SK-N-SH (cell line): ENCODE measurements at regions not wholly inside any gene's neighbourhood (a gene's known extent, or its start where the extent isn't known, plus 50 kb on each side); places are given as distances from the start of the nearest gene placed in this dataset.

Experiments
- CTCF ChIA-PET: fragments of 300-600, 350-600 bp; formaldehyde crosslinking; extraction: SDS; loops from one replicate; lab custom pipeline; 2021; lab: Yijun Ruan, JAX
- POLR2A ChIA-PET: fragments of 350-600 bp; sonication (Branson Sonifier 250); formaldehyde crosslinking; extraction: SDS; loops from one replicate; lab custom pipeline; 2020; ENCODE audit warnings: antibody characterized with exemption, inconsistent platforms; lab: Yijun Ruan, JAX
- DNase-seq: peaks from one replicate; pipeline ENCODE4 v3.0.0; 2012
- H2AFZ ChIP-seq: fragments of 200-600 bp; sonication (generic); 2 replicates; pipeline ENCODE4 v1.8.1; 2016; ENCODE audit warnings: antibody characterized with exemption, mild to moderate bottlenecking, low read depth
- H3F3A ChIP-seq: fragments of 200-600 bp; sonication (generic); replicated peaks from 2 replicates; pipeline ENCODE3; 2016; ENCODE audit warnings: antibody characterized with exemption, mild to moderate bottlenecking; ENCODE audit not compliant: insufficient read depth
- H3K27ac ChIP-seq, 2 experiments: fragments of 200-500 bp in 1 of 2; fragments of 200-600 bp in 1 of 2; sonication (Bioruptor generic) in 1 of 2; sonication (generic), shearing (Covaris generic) in 1 of 2; 2 replicates each; pipeline versions ENCODE4 v1.5.1 to v1.6.1; 2014 to 2016; ENCODE audit warnings: low read depth in 2 of 2, inconsistent platforms in 1 of 2, low read length in 1 of 2, mild to moderate bottlenecking in 1 of 2, mixed read lengths in 1 of 2
- H3K27me3 ChIP-seq: fragments of 200-600 bp; sonication (generic), shearing (Covaris generic); 2 replicates; pipeline ENCODE4 v1.6.1; 2016; ENCODE audit warnings: mixed run types; ENCODE audit not compliant: insufficient read depth
- H3K36me3 ChIP-seq, 2 experiments: fragments of 200-500 bp in 1 of 2; fragments of 200-600 bp in 1 of 2; sonication (Bioruptor generic) in 1 of 2; sonication (generic) in 1 of 2; replicated peaks in 1 of 2; 2 replicates each; pipeline versions ENCODE3 to v1.5.1; 2014 to 2016; ENCODE audit warnings: low read length in 1 of 2, mild to moderate bottlenecking in 1 of 2; ENCODE audit not compliant: insufficient read depth in 2 of 2, control insufficient read depth in 1 of 2
- H3K4me1 ChIP-seq, 2 experiments: fragments of 200-500 bp in 1 of 2; fragments of 200-600 bp in 1 of 2; sonication (Bioruptor generic) in 1 of 2; sonication (generic), shearing (Covaris generic) in 1 of 2; 2 replicates each; pipeline versions ENCODE4 v1.5.1 to v1.6.1; 2014 to 2016; ENCODE audit warnings: low read depth in 1 of 2, low read length in 1 of 2, mixed run types in 1 of 2; ENCODE audit not compliant: insufficient read depth in 2 of 2, control insufficient read depth in 1 of 2
- H3K4me2 ChIP-seq: fragments of 200-600 bp; sonication (generic), shearing (Covaris generic); 2 replicates; pipeline ENCODE4 v1.6.1; 2017; ENCODE audit warnings: mixed run types
- H3K4me3 ChIP-seq, 2 experiments: fragments of 200-500 bp in 1 of 2; fragments of 200-600 bp in 1 of 2; sonication (Bioruptor generic) in 1 of 2; sonication (generic), shearing (Covaris generic) in 1 of 2; 2 replicates each; pipeline versions ENCODE4 v1.5.1 to v1.8.1; 2014 to 2016; ENCODE audit warnings: low read depth in 2 of 2, inconsistent platforms in 1 of 2, low read length in 1 of 2, mild to moderate bottlenecking in 1 of 2, mixed read lengths in 1 of 2, moderate library complexity in 1 of 2
- H3K79me2 ChIP-seq: fragments of 200-600 bp; sonication (generic); 2 replicates; pipeline ENCODE4 v1.8.1; 2017; ENCODE audit warnings: mild to moderate bottlenecking; ENCODE audit not compliant: insufficient read depth
- H3K9ac ChIP-seq: fragments of 200-600 bp; sonication (generic); 2 replicates; pipeline ENCODE4 v1.6.1; 2017; ENCODE audit warnings: mixed run types
- H3K9me2 ChIP-seq: fragments of 200-600 bp; sonication (generic); 2 replicates; pipeline ENCODE4 v1.6.1; 2017; ENCODE audit warnings: mixed run types
- H3K9me3 ChIP-seq: fragments of 200-600 bp; sonication (generic); 2 replicates; pipeline ENCODE4 v1.6.1; 2017; ENCODE audit warnings: mixed run types, mild to moderate bottlenecking, moderate library complexity
- H4K20me1 ChIP-seq: fragments of 200-600 bp; sonication (generic); 2 replicates; pipeline ENCODE4 v1.6.1; 2017; ENCODE audit warnings: mild to moderate bottlenecking, mixed run types; ENCODE audit not compliant: insufficient read depth
- CHD2 ChIP-seq: fragments of 150-350 bp; IDR thresholded peaks from 2 replicates; pipeline ENCODE4 v1.6.1; 2018; ENCODE audit warnings: low read length; ENCODE audit not compliant: partially characterized antibody
- CTCF ChIP-seq: fragments of 200-600 bp; sonication (generic); IDR thresholded peaks from 2 replicates; pipeline ENCODE4 v1.6.1; 2017; ENCODE audit warnings: antibody characterized with exemption, mild to moderate bottlenecking, moderate library complexity
- ELF1 ChIP-seq: IDR thresholded peaks from 2 replicates; pipeline ENCODE4 v1.4.0; 2012
- EP300 ChIP-seq, 2 experiments: IDR thresholded peaks; 2 replicates each; pipeline versions ENCODE4 v1.4.0 to v1.6.1; 2012; ENCODE audit warnings: borderline replicate concordance in 1 of 2, low read depth in 1 of 2, low read length in 1 of 2
- EZH2phosphoT487 ChIP-seq: fragments of 200-600 bp; sonication (generic); IDR thresholded peaks from 2 replicates; pipeline ENCODE4 v1.6.1; 2017; ENCODE audit warnings: low read depth, mixed run types, mild to moderate bottlenecking, antibody characterized with exemption, moderate library complexity, borderline replicate concordance
- FOSL2 ChIP-seq: IDR thresholded peaks from 2 replicates; pipeline ENCODE4 v1.4.0; 2012; ENCODE audit warnings: low read depth, mild to moderate bottlenecking, moderate library complexity, borderline replicate concordance
- FOXJ3 ChIP-seq: sonication (generic); formaldehyde crosslinking; IDR thresholded peaks from 2 replicates; pipeline ENCODE4 v1.5.1; 2020; ENCODE audit warnings: mild to moderate bottlenecking, missing genetic modification reagents
- GABPA ChIP-seq: IDR thresholded peaks from 2 replicates; pipeline ENCODE4 v1.4.0; 2012; ENCODE audit warnings: low read depth, mild to moderate bottlenecking
- GATA2 ChIP-seq: sonication (generic); formaldehyde crosslinking; IDR thresholded peaks from 2 replicates; pipeline ENCODE4 v1.5.0; 2020; ENCODE audit warnings: mild to moderate bottlenecking, missing genetic modification reagents
- JUND ChIP-seq: IDR thresholded peaks from 2 replicates; pipeline ENCODE4 v1.4.0; 2012
- MAX ChIP-seq: IDR thresholded peaks from 2 replicates; pipeline ENCODE4 v1.4.0; 2012; ENCODE audit warnings: low read depth
- MEF2A ChIP-seq: IDR thresholded peaks from 2 replicates; pipeline ENCODE4 v1.4.0; 2012; ENCODE audit warnings: low read depth, borderline replicate concordance
- MXI1 ChIP-seq: IDR thresholded peaks from 2 replicates; pipeline ENCODE4 v1.6.1; 2012; ENCODE audit warnings: mild to moderate bottlenecking, low read depth, low read length, improper control_type of control experiment
- NFIC ChIP-seq: IDR thresholded peaks from 2 replicates; pipeline ENCODE4 v1.4.0; 2012; ENCODE audit warnings: borderline replicate concordance
- NRF1 ChIP-seq: IDR thresholded peaks from 2 replicates; pipeline ENCODE4 v1.6.1; 2012; ENCODE audit warnings: low read depth, mild to moderate bottlenecking, low read length
- PBX3 ChIP-seq: IDR thresholded peaks from 2 replicates; pipeline ENCODE4; 2012
- RAD21 ChIP-seq: IDR thresholded peaks from 2 replicates; pipeline ENCODE4 v1.6.1; 2012; ENCODE audit warnings: mild to moderate bottlenecking, low read length
- RCOR1 ChIP-seq: fragments of 150-350 bp; IDR thresholded peaks from 2 replicates; pipeline ENCODE4 v1.6.1; 2017; ENCODE audit warnings: antibody characterized with exemption, low read length
- REST ChIP-seq: IDR thresholded peaks from 2 replicates; pipeline ENCODE4 v1.6.1; 2012; ENCODE audit warnings: mild to moderate bottlenecking, low read depth, low read length, moderate library complexity
- RXRA ChIP-seq: IDR thresholded peaks from 2 replicates; pipeline ENCODE4 v1.4.0; 2012; ENCODE audit warnings: low read depth, mild to moderate bottlenecking, borderline replicate concordance
- SMC3 ChIP-seq: IDR thresholded peaks from 2 replicates; pipeline ENCODE4 v1.6.1; 2012; ENCODE audit warnings: low read depth, low read length, improper control_type of control experiment
- TAF1 ChIP-seq: IDR thresholded peaks from 2 replicates; pipeline ENCODE4 v1.6.1; 2012; ENCODE audit warnings: low read depth, mild to moderate bottlenecking, low read length, moderate library complexity, borderline replicate concordance
- TCF12 ChIP-seq: IDR thresholded peaks from 2 replicates; pipeline ENCODE4 v1.4.0; 2012
- USF1 ChIP-seq: IDR thresholded peaks from 2 replicates; pipeline ENCODE4 v1.4.0; 2012; ENCODE audit warnings: low read depth, borderline replicate concordance
- USF2 ChIP-seq: fragments of 150-350 bp; IDR thresholded peaks from 2 replicates; pipeline ENCODE4 v1.6.1; 2017; ENCODE audit warnings: antibody characterized with exemption, low read length, low read depth, borderline replicate concordance
- WGBS: methylation state at CpG from one replicate; pipeline ENCODE4 v1.1.6; 2017; ENCODE audit warnings: low lambda C conversion rate; 5-methylcytosine and 5-hydroxymethylcytosine counted together

- Histone ChIP-seq H2AFZ (peak overlapping the region; percentile 17; the same call in 1 of the 2 replicates), H3K4me3 (no peak overlapping the region), H3K79me2 (no peaks in the 10 kb centered on the region), H3K9ac (no peak overlapping the region), H3K9me3 (no peaks in the 10 kb centered on the region), H3K36me3 (no peaks in the 10 kb centered on the region), H4K20me1 (no peaks in the 10 kb centered on the region)
- POLR2A ChIA-PET, result no interaction called here
- DNase-seq, result no peak
- 29% methylated on average over 1 of the region's 1 CpG for WGBS
- TF ChIP-seq NFIC, result peak; percentile 24; the same call in 1 of the 2 replicates
- no peak for TF ChIP-seq FOXJ3 (CRISPR knock-in tag)
- no peak for TF ChIP-seq REST
- TF ChIP-seq USF2, result no peak
- peak; percentile 10; the same call in 1 of the 2 replicates for TF ChIP-seq PBX3
- 0 out of 2 replicates have a peak, but pooled peaks have one; percentile 42 for TF ChIP-seq MAX
- no peak for TF ChIP-seq EZH2phosphoT487
- TF ChIP-seq FOSL2, result peak; percentile 53; the same call in 1 of the 2 replicates
- no peak for TF ChIP-seq RXRA
- no peak for TF ChIP-seq TCF12
- no peak for TF ChIP-seq MEF2A
- TF ChIP-seq JUND, result peak; percentile 33
- TF ChIP-seq USF1, result peak; percentile 41; the same call in 1 of the 2 replicates
- TF ChIP-seq SMC3, result no peak
- TF ChIP-seq ELF1, result no peak
- no peak for TF ChIP-seq EP300 (IDR thresholded peaks at IDR 0.05; ENCODE audit: borderline replicate concordance in 1 of 2, low read depth in 1 of 2, low read length in 1 of 2)
- no peak for TF ChIP-seq MXI1
- no peak for TF ChIP-seq TAF1
- no peak for TF ChIP-seq CHD2
- no peak for TF ChIP-seq RAD21
- no peak for TF ChIP-seq NRF1
- TF ChIP-seq GATA2 (CRISPR knock-in tag), result no peak
- TF ChIP-seq CTCF, result no peak
- TF ChIP-seq RCOR1, result no peak
- no peak for TF ChIP-seq GABPA
- TF ChIP-seq, all 33 proteins: peak for 6
- Histone ChIP-seq H3F3A (peaks cover 9% of the 10 kb centered on the region), H3K4me2 (no peak overlapping the region), H3K9me2 (no peaks in the 10 kb centered on the region), H3K27ac (peak overlapping the region in 1 of 2 experiments; percentile 30; a peak in 1 of 4 replicates), H3K27me3 (no peaks in the 10 kb centered on the region), H3K4me1 (no peaks in the 10 kb centered on the region)
- CTCF ChIA-PET, result no interaction called here
Measured at GRCh38 chr7:34296663-34297062, 361.4 kb upstream of the NPSR1 start.
